Stimulated activated CD8-positive, alpha-beta memory T cell treated with anti-CD3 and anti-CD28 coated beads, Interleukin-2, amount 100 ng/mL, for 48 hours (primary cell): ENCODE measurements at regions not wholly inside any gene's neighbourhood (a gene's known extent, or its start where the extent isn't known, plus 50 kb on each side); places are given as distances from the start of the nearest gene placed in this dataset.

Experiments
- DNase-seq, 2 donors: peaks; one replicate each; pipeline ENCODE4 v3.0.0-alpha.2; 2020; ENCODE audit warnings: low read depth in 2 of 2

GRCh38 chr3:135865085-135865484 lies 100.4 kb upstream of the PPP2R3A start:
- DNase-seq = no peak

DNA sequence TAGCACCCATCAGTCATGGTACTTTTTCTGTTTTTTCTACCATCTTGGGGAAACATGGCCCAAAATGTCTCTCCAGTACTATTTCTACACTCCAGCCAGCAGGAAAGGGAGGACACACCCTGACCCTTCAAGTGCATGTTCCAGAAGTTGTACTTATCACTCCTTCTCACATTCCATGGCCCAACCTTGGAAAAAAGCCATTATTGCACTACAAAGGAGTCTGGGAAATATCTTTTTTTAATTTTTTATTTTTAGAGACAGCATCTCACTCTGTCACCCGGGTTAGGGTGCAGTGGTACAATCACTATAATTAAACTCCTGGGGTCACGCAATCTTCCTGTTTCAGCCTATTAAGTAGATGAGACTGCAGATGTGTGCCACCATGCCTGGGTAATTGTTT lies 100.0 kb upstream of the PPP2R3A start:
- no peak for DNase-seq

DNA sequence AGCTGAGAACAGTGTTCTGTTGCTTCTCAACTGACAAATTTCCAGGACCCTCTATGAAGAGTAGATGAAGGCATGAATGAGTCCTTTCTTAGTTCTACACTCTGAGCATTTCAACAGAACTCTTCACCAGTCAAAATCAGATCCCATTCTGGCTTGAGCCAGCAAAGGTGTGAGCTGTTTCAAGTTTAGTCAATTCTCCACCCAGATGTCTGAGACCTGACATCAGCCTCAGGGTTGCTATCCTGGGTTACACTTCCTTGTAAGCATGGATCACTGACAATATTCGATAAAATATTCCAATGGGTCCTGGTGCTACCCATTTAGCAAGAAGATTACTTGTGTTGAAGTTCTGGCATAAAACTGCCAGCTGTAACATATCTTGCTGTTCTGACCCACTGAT lies 97.6 kb upstream of the PPP2R3A start:
- no peak for DNase-seq

- DNase-seq = no peak
These were observed 96.7 kb upstream of the PPP2R3A start for GRCh38 chr3:135868801-135869200.

- DNase-seq = no peak
These were observed 96.0 kb upstream of the PPP2R3A start for GRCh38 chr3:135869439-135870105.

DNA sequence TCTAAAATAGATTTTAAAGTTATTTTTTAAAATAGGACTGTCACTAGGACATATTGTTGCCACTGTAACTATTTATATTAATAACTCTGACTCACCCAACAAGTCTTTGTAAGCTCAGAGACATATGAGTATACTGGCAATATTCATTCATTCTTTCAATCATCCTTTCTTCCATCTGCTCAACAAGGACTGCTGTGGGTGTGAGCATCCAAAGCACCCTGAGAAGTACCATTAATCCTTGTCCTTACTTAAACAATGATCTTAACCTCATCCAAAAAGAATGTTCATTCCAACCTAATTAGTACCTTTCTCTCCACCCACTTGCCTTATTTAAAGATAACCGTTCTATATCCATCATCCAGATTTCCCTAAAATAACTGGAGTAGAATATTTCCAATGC lies 94.2 kb upstream of the PPP2R3A start:
- DNase-seq = no peak

DNA sequence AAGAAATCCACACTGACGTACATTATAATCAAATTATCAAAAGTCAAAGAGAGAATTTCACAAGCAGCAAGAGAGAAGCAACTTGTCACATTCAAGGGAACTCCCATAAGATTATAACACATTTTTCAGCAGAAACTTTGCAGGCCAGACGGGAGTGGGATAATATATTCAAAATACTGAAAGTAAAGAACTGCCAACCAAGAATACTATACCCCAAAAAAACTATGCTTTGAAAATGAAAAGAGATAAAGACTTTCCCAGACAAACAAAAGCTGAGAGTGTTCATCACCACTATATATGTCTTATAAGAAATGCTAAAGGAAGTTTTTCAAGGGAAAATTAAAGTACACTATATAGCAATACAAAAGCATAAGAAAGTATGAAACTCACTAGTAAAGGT lies 91.5 kb upstream of the PPP2R3A start:
- DNase-seq = no peak

GRCh38 chr3:135878501-135878900 lies 87.0 kb upstream of the PPP2R3A start:
- no peak for DNase-seq

DNA sequence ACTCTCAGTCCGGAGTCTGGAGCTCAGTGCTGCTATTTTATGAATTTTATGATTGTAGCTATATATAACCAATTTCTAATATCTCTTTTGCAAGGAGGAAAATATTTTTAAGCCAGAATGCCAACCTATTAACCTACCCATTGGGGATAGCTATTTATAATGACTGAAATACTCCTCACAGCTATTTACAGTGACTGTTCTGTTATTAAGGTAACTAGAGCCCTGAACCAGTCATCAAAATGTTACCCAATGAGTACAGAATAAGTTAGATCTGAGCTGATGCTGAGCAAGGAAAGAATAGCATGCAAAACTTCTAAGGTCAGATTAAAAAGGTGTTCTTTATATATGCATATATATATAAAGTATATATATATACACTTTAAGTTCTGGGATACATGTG lies 79.6 kb upstream of the PPP2R3A start:
- DNase-seq = no peak

- no peak for DNase-seq
These were observed 78.3 kb upstream of the PPP2R3A start for GRCh38 chr3:135887220-135887619.

DNA sequence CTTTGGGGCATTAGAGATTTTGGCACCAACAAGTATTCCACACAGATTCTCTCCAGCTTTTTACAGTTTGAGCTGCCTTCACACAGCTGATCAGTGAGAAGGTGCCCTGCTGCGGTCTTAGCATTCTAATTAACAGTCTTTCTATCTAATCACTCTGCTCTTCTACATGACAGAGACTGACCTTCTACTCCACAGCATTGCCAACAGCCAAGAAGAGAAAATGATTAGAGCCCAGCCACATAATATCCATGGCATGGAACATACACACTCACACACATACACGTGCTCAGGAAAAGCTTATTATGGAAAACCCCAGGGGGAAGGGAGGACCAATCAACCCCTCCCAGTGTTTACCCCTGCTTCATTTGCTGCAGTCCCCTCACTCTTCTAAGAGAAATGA lies 76.1 kb upstream of the PPP2R3A start:
- no peak for DNase-seq

- no peak for DNase-seq
These were observed 74.4 kb upstream of the PPP2R3A start for GRCh38 chr3:135891121-135891520.

DNA sequence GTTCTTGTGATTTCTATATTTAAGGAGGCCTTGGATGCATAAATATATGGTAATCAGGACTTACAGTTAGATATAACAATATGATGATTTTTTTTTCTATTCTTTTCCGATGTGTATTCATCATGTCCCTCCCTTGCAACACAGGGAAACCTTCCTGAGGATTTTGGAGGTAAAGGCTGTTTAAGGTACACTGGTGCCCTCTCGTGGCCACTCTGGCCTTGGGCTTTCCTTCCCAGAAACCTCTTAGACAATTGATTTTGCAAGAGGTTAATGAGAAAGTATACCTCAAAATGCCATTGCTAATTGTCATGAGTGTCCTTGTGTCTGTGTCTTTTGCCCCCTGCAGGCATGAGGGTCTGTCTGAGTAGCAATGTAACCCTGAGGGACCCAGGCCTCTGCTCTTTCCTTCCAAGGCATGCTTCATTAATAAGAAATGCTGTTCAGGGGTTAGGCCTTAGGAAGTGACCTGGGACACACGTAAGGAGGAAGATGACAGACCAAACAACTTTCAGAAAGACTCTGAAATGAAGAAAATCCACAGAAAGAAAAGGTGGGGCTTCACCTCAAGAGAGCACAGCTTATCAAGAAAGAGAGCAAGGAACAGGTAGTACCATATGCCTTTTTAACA lies 70.3 kb upstream of the PPP2R3A start:
- DNase-seq = peak; percentile 11 to 18

DNA sequence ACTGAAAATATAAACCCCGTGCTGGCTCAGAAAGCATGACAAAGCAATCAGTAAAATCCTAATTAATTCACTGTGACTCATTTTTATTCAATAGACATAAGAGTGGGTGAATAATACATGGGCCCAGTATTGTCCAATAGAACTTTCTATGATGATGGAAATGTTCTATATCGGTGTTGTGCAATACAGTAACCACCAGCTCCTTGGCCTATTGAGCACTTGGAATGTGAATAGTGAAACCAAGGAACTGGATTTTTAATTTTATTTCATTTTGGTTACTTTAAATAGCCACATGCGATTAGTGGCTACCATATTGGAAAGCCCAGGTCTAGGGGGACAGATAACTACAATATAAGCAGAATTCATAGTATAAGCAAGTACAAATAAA lies 69.8 kb upstream of the PPP2R3A start:
- no peak for DNase-seq

DNA sequence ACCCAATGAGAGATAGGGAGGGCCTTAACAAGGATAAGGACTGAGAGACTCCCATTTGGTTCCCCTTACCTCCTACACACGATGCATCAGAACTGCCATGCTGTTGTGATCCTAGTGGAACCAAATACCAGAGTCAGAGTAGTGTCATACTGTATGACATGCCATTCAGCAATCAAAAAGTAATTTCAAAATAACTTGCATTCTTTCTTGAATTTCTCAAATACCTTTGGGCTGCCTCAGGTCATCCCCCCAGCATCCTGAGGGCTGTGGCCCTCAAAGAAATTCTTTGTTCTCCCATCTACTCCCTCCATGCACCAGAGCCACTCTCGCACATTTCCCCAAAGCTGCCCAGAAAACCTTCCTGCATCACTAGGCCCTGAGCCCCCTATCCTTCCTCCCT lies 68.9 kb upstream of the PPP2R3A start:
- DNase-seq = no peak

DNA sequence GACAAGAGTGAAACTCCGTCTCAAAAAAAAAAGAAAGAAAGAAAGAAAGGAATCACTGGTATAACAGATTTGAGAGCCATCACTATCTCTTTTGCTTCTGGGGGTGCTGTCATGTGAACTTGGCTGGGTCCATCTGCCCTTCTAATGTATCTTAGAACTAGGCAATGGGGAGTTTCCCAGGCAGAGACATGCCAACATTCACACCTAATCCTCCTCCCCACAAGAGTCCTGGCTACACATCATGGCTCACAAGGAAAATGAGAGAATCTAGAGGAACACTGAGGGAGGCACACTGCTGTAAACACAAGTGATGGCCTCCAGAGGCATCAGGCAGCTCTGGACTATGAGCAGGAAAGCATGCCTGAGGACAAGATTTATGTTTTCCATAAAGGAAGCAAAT lies 67.8 kb upstream of the PPP2R3A start:
- no peak for DNase-seq

- DNase-seq = no peak
These were observed 66.8 kb upstream of the PPP2R3A start for GRCh38 chr3:135898774-135899173.

DNA sequence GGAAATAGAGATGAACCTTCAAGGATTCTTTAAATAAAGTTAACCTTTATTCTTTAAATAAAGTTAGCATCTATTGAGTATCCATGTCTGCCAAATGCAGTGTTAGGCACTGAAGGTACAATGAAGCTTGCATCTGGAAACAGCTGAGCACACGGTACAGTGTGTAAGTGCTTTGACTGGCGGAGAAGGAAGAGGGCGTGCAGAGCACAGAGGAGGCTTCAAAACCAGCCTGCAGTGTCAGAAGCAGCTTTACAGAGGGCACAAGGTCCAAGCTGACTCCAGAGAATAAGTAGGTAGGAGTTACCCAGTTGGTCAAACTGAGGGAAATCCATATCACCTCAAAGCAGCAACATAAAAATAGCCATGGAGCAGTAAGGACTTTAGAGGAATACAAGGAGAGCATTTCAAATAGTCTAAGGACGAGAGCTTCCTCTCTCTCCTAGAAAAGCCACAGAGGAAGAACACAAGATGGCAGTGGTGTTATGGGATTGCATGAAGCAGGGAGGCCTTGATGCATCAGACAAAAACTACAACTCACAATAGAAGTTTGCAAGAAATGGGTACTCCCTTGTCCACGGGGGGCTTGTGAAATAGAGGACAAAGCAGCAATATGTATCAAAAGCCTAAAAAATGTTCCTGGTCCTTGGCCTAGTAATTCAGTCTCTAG lies 60.3 kb upstream of the PPP2R3A start:
- no peak for DNase-seq

DNA sequence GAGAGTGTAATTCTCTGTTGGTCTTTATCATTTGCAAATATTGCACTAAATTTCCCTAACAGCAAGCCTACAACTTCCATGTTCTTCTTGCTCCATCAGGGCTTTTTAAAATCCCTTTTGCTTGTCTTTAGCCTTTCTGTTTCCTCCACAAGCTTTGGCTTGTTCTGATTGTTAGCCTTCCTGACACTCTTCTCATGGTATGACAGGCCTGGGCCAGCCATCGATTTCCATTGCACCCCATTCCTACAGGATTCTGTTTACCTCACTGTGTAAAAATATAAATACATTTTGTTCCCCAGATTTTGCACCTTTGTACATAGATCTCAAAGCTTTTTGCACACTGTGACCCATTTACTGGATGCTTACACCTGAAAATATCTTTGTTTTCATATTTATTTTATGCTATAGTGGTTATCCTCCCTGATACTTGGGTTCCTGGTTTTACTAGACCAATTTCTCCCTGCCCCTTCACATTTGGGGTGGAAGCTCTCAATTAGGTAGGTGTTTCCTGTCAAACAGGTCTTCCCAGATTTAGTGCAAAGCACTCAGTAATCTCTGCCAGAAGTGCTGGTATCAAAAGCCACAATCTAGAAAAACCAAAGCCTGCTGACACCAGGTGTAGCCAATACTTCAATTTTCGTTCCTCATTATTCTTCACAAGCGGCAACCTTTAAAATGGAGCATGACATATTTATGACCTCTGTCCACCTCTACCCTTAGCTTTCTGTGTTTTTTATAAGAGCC lies 57.9 kb upstream of the PPP2R3A start:
- no peak for DNase-seq

GRCh38 chr3:135908225-135908624 lies 57.3 kb upstream of the PPP2R3A start:
- no peak for DNase-seq

DNA sequence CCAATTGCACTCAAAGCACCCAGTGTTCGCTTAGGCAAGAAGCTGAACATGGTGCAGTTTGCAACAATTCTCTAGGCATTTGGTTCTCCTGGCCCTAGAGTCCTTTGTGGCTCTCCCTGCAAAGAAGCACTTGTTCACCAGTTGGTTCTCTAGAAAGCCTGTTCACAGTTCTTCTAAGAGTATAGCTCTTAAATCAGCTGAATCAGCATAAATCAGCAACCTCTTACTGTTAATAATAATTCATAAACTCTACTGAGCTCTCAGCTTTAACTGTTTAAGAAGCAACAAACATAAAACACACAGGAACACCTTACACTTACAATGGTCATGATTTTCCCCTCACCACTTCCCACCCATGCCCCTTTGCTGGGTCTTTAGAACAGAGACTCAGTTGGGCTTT lies 56.8 kb upstream of the PPP2R3A start:
- DNase-seq = no peak

- DNase-seq = no peak
These were observed 54.4 kb upstream of the PPP2R3A start for GRCh38 chr3:135911110-135911509.

- no peak for DNase-seq
These were observed 50.3 kb upstream of the PPP2R3A start for GRCh38 chr3:135915206-135915605.
